ENCODE measurements at regions not wholly inside any gene's neighbourhood (a gene's known extent, or its start where the extent isn't known, plus 50 kb on each side); places are given as distances from the start of the nearest gene placed in this dataset.

DNA sequence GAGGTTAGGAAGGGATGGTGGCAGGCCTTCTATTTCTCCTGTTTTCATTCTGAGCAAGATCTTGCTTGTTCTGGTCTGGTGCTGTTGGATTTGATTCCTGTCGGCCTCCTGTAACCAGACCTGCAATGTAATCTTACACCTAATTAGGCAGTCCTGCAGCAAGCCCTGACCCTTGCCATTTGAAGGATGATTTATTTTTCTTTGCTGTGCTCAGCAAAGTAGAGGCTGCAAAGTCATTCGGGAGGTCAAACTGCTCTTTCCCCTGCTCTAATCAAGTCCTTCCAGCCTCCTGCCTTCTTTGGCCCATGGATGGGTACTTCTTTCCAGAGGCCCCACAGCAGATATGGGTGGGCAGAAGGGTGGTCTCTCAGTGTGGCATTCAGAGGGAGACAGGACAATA is 417.7 kb upstream of the USP24 start:
- TF ChIP-seq POLR2AphosphoS2 (IDR thresholded peaks at IDR 0.05; ENCODE audit: low read depth, low read length), result no peak
- no peak for TF ChIP-seq JUND (IDR thresholded peaks at IDR 0.05; ENCODE audit: low read depth, low read length)
- TF ChIP-seq CTCF (IDR thresholded peaks at IDR 0.05 in 2 of 3, conservative IDR thresholded peaks at IDR 0.05 in 1 of 3; ENCODE audit: control insufficient read depth in 2 of 3, extremely low read depth in 1 of 3, insufficient read depth in 1 of 3, low read depth in 3 of 3, low read length in 3 of 3), result no peak
- TF ChIP-seq EZH2 (IDR thresholded peaks at IDR 0.05; ENCODE audit: borderline replicate concordance, control insufficient read depth, low read depth, low read length), result no peak
- TF ChIP-seq SIN3A (IDR thresholded peaks at IDR 0.05; ENCODE audit: low read depth, low read length), result no peak
- TF ChIP-seq NR2C2 (IDR thresholded peaks at IDR 0.05; ENCODE audit: borderline replicate concordance, control insufficient read depth, insufficient read length, low read depth), result no peak
- TF ChIP-seq, protein P1, sequence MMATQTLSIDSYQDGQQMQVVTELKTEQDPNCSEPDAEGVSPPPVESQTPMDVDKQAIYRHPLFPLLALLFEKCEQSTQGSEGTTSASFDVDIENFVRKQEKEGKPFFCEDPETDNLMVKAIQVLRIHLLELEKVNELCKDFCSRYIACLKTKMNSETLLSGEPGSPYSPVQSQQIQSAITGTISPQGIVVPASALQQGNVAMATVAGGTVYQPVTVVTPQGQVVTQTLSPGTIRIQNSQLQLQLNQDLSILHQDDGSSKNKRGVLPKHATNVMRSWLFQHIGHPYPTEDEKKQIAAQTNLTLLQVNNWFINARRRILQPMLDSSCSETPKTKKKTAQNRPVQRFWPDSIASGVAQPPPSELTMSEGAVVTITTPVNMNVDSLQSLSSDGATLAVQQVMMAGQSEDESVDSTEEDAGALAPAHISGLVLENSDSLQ (IDR thresholded peaks at IDR 0.05), result no peak
- no peak for TF ChIP-seq HDGF (IDR thresholded peaks at IDR 0.05)
- TF ChIP-seq TCF3 (IDR thresholded peaks at IDR 0.05; ENCODE audit: borderline replicate concordance, insufficient read depth, low read depth, low read length), result no peak
